Ishikawa (cell line): ENCODE measurements at regions not wholly inside any gene's neighbourhood (a gene's known extent, or its start where the extent isn't known, plus 50 kb on each side); places are given as distances from the start of the nearest gene placed in this dataset.

Experiments used
- CEBPB ChIP-seq: IDR thresholded peaks from 2 replicates; pipeline ENCODE4 v1.6.1; 2012
- CREB1 ChIP-seq: IDR thresholded peaks from 2 replicates; pipeline ENCODE4 v1.6.1; 2012; ENCODE audit warnings: low read depth
- EGR1 ChIP-seq: IDR thresholded peaks from 2 replicates; pipeline ENCODE4 v1.6.1; 2012
- EP300 ChIP-seq: IDR thresholded peaks from 2 replicates; pipeline ENCODE4 v1.6.1; 2012; ENCODE audit warnings: borderline replicate concordance
- FOXM1 ChIP-seq: IDR thresholded peaks from 2 replicates; pipeline ENCODE4 v1.6.1; 2012; ENCODE audit warnings: low read depth, borderline replicate concordance
- NFIC ChIP-seq: IDR thresholded peaks from 2 replicates; pipeline ENCODE4 v1.6.1; 2012
- RAD21 ChIP-seq: IDR thresholded peaks from 2 replicates; pipeline ENCODE4 v1.6.1; 2012; ENCODE audit warnings: low read depth
- TAF1 ChIP-seq: IDR thresholded peaks from 2 replicates; pipeline ENCODE4 v1.6.1; 2012; ENCODE audit warnings: low read depth, mild to moderate bottlenecking
- TCF12 ChIP-seq: IDR thresholded peaks from 2 replicates; pipeline ENCODE4 v1.6.1; 2012; ENCODE audit warnings: low read depth
- TEAD4 ChIP-seq: IDR thresholded peaks from 2 replicates; pipeline ENCODE4 v1.6.1; 2012
- YY1 ChIP-seq: IDR thresholded peaks from 2 replicates; pipeline ENCODE4 v1.6.1; 2012; ENCODE audit warnings: low read depth
- ZBTB7A ChIP-seq: IDR thresholded peaks from 2 replicates; pipeline ENCODE4 v1.6.1; 2012; ENCODE audit warnings: low read depth
- TF ChIP-seq, protein P1 (sequence below): IDR thresholded peaks from 2 replicates; pipeline ENCODE4 v1.6.1; 2012; ENCODE audit warnings: low read depth, mild to moderate bottlenecking
- TF ChIP-seq, protein P2 (sequence below): IDR thresholded peaks from 2 replicates; pipeline ENCODE4 v1.6.1; 2012
- TF ChIP-seq, protein P3 (sequence below): IDR thresholded peaks from 2 replicates; pipeline ENCODE4 v1.6.1; 2012

DNA sequence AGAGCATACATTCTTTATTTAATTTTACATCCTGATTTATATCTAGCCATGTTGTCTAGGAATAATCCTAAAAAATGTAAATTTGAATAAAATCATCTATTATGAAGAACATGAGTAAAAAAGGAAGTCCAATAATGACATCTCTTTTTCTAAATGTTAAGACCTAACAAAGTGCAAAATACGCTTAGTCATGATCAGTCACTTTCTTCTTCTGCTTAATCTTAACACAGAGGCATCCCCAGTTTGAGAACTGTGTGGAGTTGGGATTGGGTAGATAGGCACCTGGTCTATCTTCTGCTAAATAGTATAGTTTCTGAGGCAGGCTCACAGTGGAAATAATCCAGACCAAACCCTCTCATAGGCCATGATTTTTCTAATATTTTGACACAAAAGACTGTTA, 311.7 kb upstream of the LRRC7 start:
- TF ChIP-seq CREB1 (no peak), RAD21 (no peak), TAF1 (no peak), YY1 (no peak), CEBPB (no peak), TCF12 (no peak), EGR1 (no peak), EP300 (no peak)
- TF ChIP-seq, protein P1, sequence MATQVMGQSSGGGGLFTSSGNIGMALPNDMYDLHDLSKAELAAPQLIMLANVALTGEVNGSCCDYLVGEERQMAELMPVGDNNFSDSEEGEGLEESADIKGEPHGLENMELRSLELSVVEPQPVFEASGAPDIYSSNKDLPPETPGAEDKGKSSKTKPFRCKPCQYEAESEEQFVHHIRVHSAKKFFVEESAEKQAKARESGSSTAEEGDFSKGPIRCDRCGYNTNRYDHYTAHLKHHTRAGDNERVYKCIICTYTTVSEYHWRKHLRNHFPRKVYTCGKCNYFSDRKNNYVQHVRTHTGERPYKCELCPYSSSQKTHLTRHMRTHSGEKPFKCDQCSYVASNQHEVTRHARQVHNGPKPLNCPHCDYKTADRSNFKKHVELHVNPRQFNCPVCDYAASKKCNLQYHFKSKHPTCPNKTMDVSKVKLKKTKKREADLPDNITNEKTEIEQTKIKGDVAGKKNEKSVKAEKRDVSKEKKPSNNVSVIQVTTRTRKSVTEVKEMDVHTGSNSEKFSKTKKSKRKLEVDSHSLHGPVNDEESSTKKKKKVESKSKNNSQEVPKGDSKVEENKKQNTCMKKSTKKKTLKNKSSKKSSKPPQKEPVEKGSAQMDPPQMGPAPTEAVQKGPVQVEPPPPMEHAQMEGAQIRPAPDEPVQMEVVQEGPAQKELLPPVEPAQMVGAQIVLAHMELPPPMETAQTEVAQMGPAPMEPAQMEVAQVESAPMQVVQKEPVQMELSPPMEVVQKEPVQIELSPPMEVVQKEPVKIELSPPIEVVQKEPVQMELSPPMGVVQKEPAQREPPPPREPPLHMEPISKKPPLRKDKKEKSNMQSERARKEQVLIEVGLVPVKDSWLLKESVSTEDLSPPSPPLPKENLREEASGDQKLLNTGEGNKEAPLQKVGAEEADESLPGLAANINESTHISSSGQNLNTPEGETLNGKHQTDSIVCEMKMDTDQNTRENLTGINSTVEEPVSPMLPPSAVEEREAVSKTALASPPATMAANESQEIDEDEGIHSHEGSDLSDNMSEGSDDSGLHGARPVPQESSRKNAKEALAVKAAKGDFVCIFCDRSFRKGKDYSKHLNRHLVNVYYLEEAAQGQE = no peak
- TF ChIP-seq, protein P2, sequence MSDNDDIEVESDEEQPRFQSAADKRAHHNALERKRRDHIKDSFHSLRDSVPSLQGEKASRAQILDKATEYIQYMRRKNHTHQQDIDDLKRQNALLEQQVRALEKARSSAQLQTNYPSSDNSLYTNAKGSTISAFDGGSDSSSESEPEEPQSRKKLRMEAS = no peak

- TF ChIP-seq, protein P1 = no peak
- TF ChIP-seq NFIC (no peak), TAF1 (no peak), FOXM1 (no peak), TCF12 (no peak), TEAD4 (no peak)
- TF ChIP-seq, protein P2 = no peak
Measured at GRCh38 chr1:69258842-69259241, 308.9 kb upstream of the LRRC7 start.

DNA sequence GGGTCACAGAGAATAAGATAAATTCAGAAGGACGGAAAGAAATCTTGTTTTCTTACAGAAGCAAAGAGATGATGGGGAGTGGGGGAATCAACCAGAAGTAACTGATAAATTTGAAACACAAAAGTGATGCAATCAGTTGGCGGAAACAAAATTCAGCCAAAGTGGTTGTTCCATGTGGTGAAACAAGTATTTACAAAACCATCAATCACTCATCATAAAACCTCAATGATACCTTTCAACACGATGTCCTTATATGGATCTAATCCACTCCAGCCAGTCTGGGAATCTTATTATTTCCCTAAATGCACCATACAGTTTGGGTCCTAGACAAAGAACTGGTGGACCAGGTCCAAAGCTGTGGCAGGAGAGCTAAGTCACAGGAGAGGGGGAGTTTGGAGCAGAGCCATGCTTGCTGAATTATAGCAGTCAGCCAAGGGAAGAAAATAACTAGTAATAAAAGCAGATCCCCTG, 303.8 kb upstream of the LRRC7 start:
- TF ChIP-seq TAF1 (no peak), YY1 (no peak), FOXM1 (no peak), RAD21 (no peak), CEBPB (peak; percentile 69), NFIC (peak; percentile 49; the same call in 1 of the 2 replicates), TCF12 (no peak), TEAD4 (no peak), ZBTB7A (no peak)
- TF ChIP-seq, protein P1 = no peak
- TF ChIP-seq, protein P2 = no peak
- TF ChIP-seq, protein P3, sequence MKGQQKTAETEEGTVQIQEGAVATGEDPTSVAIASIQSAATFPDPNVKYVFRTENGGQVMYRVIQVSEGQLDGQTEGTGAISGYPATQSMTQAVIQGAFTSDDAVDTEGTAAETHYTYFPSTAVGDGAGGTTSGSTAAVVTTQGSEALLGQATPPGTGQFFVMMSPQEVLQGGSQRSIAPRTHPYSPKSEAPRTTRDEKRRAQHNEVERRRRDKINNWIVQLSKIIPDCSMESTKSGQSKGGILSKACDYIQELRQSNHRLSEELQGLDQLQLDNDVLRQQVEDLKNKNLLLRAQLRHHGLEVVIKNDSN = no peak

DNA sequence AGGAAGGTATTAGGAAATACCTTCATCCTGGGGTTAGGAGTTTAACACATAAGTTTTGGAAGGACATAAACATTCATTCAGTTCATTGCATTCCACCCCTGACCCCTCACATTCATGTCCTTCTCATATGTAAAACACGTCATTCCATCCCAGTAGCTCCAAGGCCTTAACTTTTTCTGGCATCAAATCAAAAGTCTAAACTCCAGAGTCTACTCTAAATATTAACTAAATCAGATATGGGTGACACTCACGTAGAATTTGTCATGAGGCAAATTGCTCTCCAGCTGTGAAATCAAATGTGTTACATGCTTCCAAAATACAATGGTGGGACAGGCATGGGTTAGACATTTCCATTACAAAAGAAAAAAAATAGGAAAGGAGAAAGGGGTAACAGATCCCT, 298.2 kb upstream of the LRRC7 start:
- TF ChIP-seq, protein P2 = no peak
- TF ChIP-seq EP300 = no peak
- TF ChIP-seq TEAD4 = no peak
- no peak for TF ChIP-seq CEBPB
- no peak for TF ChIP-seq RAD21
- TF ChIP-seq TCF12 = no peak
- TF ChIP-seq CREB1 = no peak
- no peak for TF ChIP-seq YY1
- TF ChIP-seq, protein P1 = no peak
- no peak for TF ChIP-seq TAF1
- TF ChIP-seq EGR1 = no peak
